ENCODE measurements at regions not wholly inside any gene's neighbourhood (a gene's known extent, or its start where the extent isn't known, plus 50 kb on each side); places are given as distances from the start of the nearest gene placed in this dataset.

DNA sequence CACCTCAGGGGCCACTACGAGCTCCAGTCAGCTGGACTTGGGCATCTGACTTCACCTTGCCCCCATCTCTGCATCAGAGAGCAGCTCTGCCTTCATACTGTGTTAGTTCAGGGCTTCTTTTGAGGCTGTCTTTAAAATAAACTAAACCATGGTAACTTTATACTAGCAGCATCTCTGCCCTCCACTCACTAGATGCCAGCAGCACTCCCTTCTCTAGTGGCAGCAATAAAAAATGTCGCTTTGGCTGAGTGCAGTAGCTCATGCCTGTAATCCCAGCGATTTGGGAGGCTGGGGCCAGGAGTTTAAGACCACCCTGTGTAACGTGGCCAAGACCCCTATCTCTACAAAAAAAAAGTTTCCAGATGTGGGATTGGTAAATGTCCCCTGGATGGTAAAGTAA is 584.4 kb downstream of the INHBA start:
- Histone ChIP-seq H3K27me3 (ENCODE audit: control insufficient read depth in 3 of 3, insufficient read depth in 3 of 3, low read length in 3 of 3) (no peaks in the 10 kb centered on the region), H3K36me3 (ENCODE audit: control insufficient read depth in 3 of 3, insufficient read depth in 2 of 3, low read depth in 1 of 3, low read length in 3 of 3) (no peaks in the 10 kb centered on the region), H3K27ac (ENCODE audit: low read depth in 1 of 3, low read length in 2 of 3) (no peak overlapping the region), H3K4me3 (ENCODE audit: low read depth in 1 of 3, low read length in 3 of 3) (no peak overlapping the region), H3K9me3 (ENCODE audit: control insufficient read depth in 2 of 2, insufficient read depth in 1 of 2, low read depth in 1 of 2, low read length in 1 of 2) (no peaks in the 10 kb centered on the region), H3K4me1 (ENCODE audit: control insufficient read depth in 3 of 3, insufficient read depth in 2 of 3, low read depth in 1 of 3, low read length in 2 of 3) (no peaks in the 10 kb centered on the region)
- WGBS, 3 donors, result 50 to 68% (median 56%) methylated on average over 4 of the region's 4 CpGs
- FAIRE-seq (no peak), DNase-seq (no peak)

DNA sequence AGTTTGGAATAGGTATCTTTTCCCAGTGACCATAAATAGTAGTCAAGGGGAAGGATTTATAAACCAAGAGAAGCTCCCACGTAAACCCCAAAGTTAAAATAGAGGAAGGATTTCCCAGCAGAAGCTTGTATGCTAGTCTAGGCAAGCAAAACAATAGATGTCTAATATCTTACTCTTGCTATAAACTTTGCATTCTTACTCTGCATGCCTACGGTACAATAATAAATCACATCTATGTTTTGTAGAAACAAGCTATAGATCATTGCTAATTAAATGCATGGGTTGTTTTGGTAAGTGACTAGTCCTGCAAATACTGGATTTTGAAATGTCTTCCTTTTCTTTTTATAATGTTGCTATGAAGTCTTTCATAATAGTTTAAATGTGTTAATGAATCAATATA is 585.5 kb downstream of the INHBA start:
- Histone ChIP-seq H3K4me1 (ENCODE audit: control insufficient read depth in 3 of 3, insufficient read depth in 2 of 3, low read depth in 1 of 3, low read length in 2 of 3) (no peaks in the 10 kb centered on the region), H3K4me3 (ENCODE audit: low read depth in 1 of 3, low read length in 3 of 3) (no peak overlapping the region), H3K27me3 (ENCODE audit: control insufficient read depth in 3 of 3, insufficient read depth in 3 of 3, low read length in 3 of 3) (no peaks in the 10 kb centered on the region), H3K9me3 (ENCODE audit: control insufficient read depth in 2 of 2, insufficient read depth in 1 of 2, low read depth in 1 of 2, low read length in 1 of 2) (no peaks in the 10 kb centered on the region), H3K36me3 (ENCODE audit: control insufficient read depth in 3 of 3, insufficient read depth in 2 of 3, low read depth in 1 of 3, low read length in 3 of 3) (no peaks in the 10 kb centered on the region), H3K27ac (ENCODE audit: low read depth in 1 of 3, low read length in 2 of 3) (no peak overlapping the region)
- no peak for FAIRE-seq
- WGBS, 3 donors, result 79 to 91% (median 87%) methylated on average over 2 of the region's 2 CpGs
- no peak for DNase-seq

DNA sequence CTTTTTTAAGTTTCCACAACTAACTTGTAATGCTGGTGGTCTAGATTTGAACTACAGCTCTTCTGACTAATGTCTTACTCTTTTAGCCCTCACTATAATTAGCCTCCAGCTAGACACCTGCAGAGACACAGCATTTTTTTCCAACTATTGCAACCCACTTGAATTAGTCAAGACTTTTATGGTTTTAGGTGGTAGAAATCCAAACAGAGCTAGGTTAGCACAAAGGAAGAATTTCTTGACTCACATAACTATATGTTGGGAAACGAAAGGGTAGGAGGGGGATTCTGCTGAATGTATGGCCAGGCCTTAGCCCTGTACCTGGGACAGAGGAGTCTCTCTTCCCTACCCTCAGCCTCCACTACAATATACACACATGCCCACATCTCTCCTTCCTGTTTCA is 586.1 kb downstream of the INHBA start:
- Histone ChIP-seq H3K9me3 (ENCODE audit: control insufficient read depth in 2 of 2, insufficient read depth in 1 of 2, low read depth in 1 of 2, low read length in 1 of 2) (no peaks in the 10 kb centered on the region), H3K36me3 (ENCODE audit: control insufficient read depth in 3 of 3, insufficient read depth in 2 of 3, low read depth in 1 of 3, low read length in 3 of 3) (no peaks in the 10 kb centered on the region), H3K4me1 (ENCODE audit: control insufficient read depth in 3 of 3, insufficient read depth in 2 of 3, low read depth in 1 of 3, low read length in 2 of 3) (no peaks in the 10 kb centered on the region), H3K27ac (ENCODE audit: low read depth in 1 of 3, low read length in 2 of 3) (no peak overlapping the region), H3K4me3 (ENCODE audit: low read depth in 1 of 3, low read length in 3 of 3) (no peak overlapping the region), H3K27me3 (ENCODE audit: control insufficient read depth in 3 of 3, insufficient read depth in 3 of 3, low read length in 3 of 3) (no peaks in the 10 kb centered on the region)
- FAIRE-seq (no peak), DNase-seq (no peak)
- 67 to 86% (median 80%) methylated on average over 1 of the region's 1 CpG for WGBS, 3 donors

DNA sequence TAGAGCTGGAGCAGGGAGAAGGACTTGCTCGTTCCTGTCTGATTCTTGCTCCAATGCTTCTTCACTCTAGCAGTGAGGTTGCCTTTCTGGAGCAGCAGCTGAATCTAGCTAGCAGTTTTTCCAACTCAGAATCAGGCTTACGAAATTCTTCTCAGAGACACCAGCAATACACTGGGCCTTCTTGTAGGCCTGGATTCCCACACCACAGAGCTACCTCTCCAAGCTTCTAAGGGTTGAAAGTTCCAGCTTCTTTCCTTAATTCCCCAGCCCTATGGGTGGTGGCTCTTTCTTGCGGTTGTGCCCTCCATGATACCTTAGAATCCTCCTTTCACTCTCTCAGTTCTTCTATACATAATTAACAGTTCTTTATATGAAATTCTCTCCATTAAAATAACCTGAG is 586.6 kb downstream of the INHBA start:
- Histone ChIP-seq H3K4me1 (ENCODE audit: control insufficient read depth in 3 of 3, insufficient read depth in 2 of 3, low read depth in 1 of 3, low read length in 2 of 3) (no peaks in the 10 kb centered on the region), H3K36me3 (ENCODE audit: control insufficient read depth in 3 of 3, insufficient read depth in 2 of 3, low read depth in 1 of 3, low read length in 3 of 3) (no peaks in the 10 kb centered on the region), H3K9me3 (ENCODE audit: control insufficient read depth in 2 of 2, insufficient read depth in 1 of 2, low read depth in 1 of 2, low read length in 1 of 2) (no peaks in the 10 kb centered on the region), H3K27ac (ENCODE audit: low read depth in 1 of 3, low read length in 2 of 3) (no peak overlapping the region), H3K27me3 (ENCODE audit: control insufficient read depth in 3 of 3, insufficient read depth in 3 of 3, low read length in 3 of 3) (no peaks in the 10 kb centered on the region), H3K4me3 (ENCODE audit: low read depth in 1 of 3, low read length in 3 of 3) (no peak overlapping the region)
- no peak for DNase-seq
- WGBS, 3 donors, result 76 to 84% (median 79%) methylated on average over 3 of the region's 3 CpGs
- FAIRE-seq, result no peak

DNA sequence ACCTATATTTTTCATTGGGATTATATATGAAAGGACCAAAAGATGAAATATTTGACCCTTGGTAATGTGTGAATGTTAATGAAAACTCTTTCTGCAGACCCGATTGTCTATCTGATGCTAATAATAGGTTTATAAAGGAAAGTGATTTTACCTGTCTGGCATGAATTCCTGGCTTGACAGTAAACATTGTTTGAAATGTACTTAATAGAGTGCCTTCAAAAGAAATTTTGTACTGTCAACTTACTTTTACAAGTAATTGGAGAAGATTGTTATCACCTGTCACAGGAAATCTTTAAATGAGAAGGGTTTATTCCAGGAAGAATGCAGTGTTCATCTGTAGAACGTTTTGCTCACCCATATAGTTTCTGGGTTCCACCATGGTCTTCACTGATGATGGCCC is 588.2 kb downstream of the INHBA start:
- H3K27ac ChIP-seq (ENCODE audit: low read depth in 1 of 3, low read length in 2 of 3), result no peak overlapping the region
- no peaks in the 10 kb centered on the region for H3K36me3 ChIP-seq (ENCODE audit: control insufficient read depth in 3 of 3, insufficient read depth in 2 of 3, low read depth in 1 of 3, low read length in 3 of 3)
- FAIRE-seq, result no peak
- DNase-seq, result no peak
- H3K9me3 ChIP-seq (ENCODE audit: control insufficient read depth in 2 of 2, insufficient read depth in 1 of 2, low read depth in 1 of 2, low read length in 1 of 2), result no peaks in the 10 kb centered on the region
- H3K4me3 ChIP-seq (ENCODE audit: low read depth in 1 of 3, low read length in 3 of 3), result no peak overlapping the region
- H3K27me3 ChIP-seq (ENCODE audit: control insufficient read depth in 3 of 3, insufficient read depth in 3 of 3, low read length in 3 of 3), result no peaks in the 10 kb centered on the region
- no peaks in the 10 kb centered on the region for H3K4me1 ChIP-seq (ENCODE audit: control insufficient read depth in 3 of 3, insufficient read depth in 2 of 3, low read depth in 1 of 3, low read length in 2 of 3)
- 54 to 72% (median 66%) methylated on average over 2 of the region's 2 CpGs for WGBS, 3 donors

DNA sequence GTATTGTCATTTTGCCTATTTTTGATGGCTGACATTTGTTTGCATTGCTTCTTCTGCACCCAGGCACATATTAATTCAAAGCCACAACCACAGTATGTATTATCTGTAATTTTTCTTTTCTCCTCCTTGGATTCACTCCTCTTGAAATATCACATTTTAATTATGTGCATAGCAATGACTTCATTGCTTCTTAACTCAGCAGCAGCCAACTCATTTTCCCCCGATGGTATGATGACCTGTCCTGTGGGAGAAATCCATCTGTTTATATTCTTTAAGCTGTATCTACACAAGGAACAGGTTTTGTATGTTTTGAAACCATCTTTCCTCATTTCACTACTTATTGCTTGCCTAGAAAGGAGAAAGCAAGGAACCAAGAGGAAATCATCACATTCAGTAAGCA is 588.8 kb downstream of the INHBA start:
- H3K36me3 ChIP-seq (ENCODE audit: control insufficient read depth in 3 of 3, insufficient read depth in 2 of 3, low read depth in 1 of 3, low read length in 3 of 3), result no peaks in the 10 kb centered on the region
- no peaks in the 10 kb centered on the region for H3K4me1 ChIP-seq (ENCODE audit: control insufficient read depth in 3 of 3, insufficient read depth in 2 of 3, low read depth in 1 of 3, low read length in 2 of 3)
- no peaks in the 10 kb centered on the region for H3K27me3 ChIP-seq (ENCODE audit: control insufficient read depth in 3 of 3, insufficient read depth in 3 of 3, low read length in 3 of 3)
- DNase-seq (no peak), FAIRE-seq (no peak)
- H3K27ac ChIP-seq (ENCODE audit: low read depth in 1 of 3, low read length in 2 of 3), result no peak overlapping the region
- H3K9me3 ChIP-seq (ENCODE audit: control insufficient read depth in 2 of 2, insufficient read depth in 1 of 2, low read depth in 1 of 2, low read length in 1 of 2), result no peaks in the 10 kb centered on the region
- WGBS, 3 donors, result 62 to 71% (median 71%) methylated on average over 1 of the region's 1 CpG
- H3K4me3 ChIP-seq (ENCODE audit: low read depth in 1 of 3, low read length in 3 of 3), result no peak overlapping the region

DNA sequence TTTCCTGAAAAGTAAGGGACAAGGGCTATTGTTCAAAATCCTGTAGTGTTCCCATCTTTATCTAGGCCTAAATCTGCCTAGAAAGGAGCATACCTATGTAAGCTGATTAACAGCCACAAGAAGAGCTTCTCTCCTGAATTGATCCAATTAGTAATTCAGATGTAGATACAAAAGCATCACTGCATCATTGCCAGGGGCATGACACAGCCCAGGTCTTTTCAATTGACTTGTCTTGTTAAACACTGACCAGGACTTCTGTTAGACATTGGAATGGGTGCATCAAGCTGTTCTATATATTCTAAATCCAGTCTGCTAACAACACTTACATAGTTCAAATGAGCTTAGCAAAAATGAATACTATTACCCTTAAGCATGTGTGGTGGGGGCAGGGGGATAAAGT is 589.2 kb downstream of the INHBA start:
- Histone ChIP-seq H3K36me3 (ENCODE audit: control insufficient read depth in 3 of 3, insufficient read depth in 2 of 3, low read depth in 1 of 3, low read length in 3 of 3) (no peaks in the 10 kb centered on the region), H3K27ac (ENCODE audit: low read depth in 1 of 3, low read length in 2 of 3) (no peak overlapping the region), H3K9me3 (ENCODE audit: control insufficient read depth in 2 of 2, insufficient read depth in 1 of 2, low read depth in 1 of 2, low read length in 1 of 2) (no peaks in the 10 kb centered on the region), H3K4me3 (ENCODE audit: low read depth in 1 of 3, low read length in 3 of 3) (no peak overlapping the region), H3K27me3 (ENCODE audit: control insufficient read depth in 3 of 3, insufficient read depth in 3 of 3, low read length in 3 of 3) (no peaks in the 10 kb centered on the region), H3K4me1 (ENCODE audit: control insufficient read depth in 3 of 3, insufficient read depth in 2 of 3, low read depth in 1 of 3, low read length in 2 of 3) (no peaks in the 10 kb centered on the region)
- no peak for FAIRE-seq
- no peak for DNase-seq

DNA sequence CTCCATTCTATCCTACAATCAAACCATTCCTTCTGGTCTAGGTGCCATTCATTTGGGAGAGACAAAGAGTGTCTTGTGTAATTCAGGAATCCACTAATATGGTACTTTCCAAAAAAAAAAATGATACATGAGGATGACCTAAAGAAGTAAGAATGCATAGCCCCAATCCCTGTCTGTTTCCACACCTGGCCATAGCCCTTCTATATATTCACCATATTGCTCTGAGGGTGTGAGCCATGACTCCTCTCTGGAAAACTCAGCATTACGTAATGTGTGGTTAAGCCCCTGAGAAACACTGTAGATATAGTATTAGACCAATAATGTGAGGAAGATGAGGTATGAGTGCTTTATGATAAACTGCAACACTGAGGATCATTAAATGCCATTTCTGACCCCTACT is 592.7 kb downstream of the INHBA start:
- no peaks in the 10 kb centered on the region for H3K27me3 ChIP-seq (ENCODE audit: control insufficient read depth in 3 of 3, insufficient read depth in 3 of 3, low read length in 3 of 3)
- DNase-seq, result no peak
- WGBS, 3 donors, result 92 to 100% (median 94%) methylated on average over 1 of the region's 1 CpG
- H3K4me1 ChIP-seq (ENCODE audit: control insufficient read depth in 3 of 3, insufficient read depth in 2 of 3, low read depth in 1 of 3, low read length in 2 of 3), result no peaks in the 10 kb centered on the region
- no peak for FAIRE-seq
- H3K4me3 ChIP-seq (ENCODE audit: low read depth in 1 of 3, low read length in 3 of 3), result no peak overlapping the region
- H3K36me3 ChIP-seq (ENCODE audit: control insufficient read depth in 3 of 3, insufficient read depth in 2 of 3, low read depth in 1 of 3, low read length in 3 of 3), result no peaks in the 10 kb centered on the region
- no peaks in the 10 kb centered on the region for H3K9me3 ChIP-seq (ENCODE audit: control insufficient read depth in 2 of 2, insufficient read depth in 1 of 2, low read depth in 1 of 2, low read length in 1 of 2)
- no peak overlapping the region for H3K27ac ChIP-seq (ENCODE audit: low read depth in 1 of 3, low read length in 2 of 3)

DNA sequence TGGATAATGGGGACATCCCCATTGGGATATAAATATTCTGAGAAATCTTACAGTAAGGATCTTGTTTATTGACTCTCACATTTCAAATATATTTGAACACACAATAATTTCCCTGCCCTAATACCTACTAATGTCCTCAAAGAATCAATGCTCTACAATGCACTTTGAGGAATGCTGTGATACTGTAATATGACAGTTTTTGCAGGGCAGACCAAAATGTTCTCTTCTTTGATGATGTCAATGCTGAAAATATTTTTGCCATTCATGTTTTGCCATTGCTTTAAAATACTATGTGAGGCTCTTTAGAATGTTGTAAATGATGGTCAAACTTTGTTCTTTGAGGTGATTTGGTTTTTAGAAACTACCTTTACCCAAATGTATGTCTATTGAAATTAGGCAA is 594.1 kb downstream of the INHBA start:
- Histone ChIP-seq H3K9me3 (ENCODE audit: control insufficient read depth in 2 of 2, insufficient read depth in 1 of 2, low read depth in 1 of 2, low read length in 1 of 2) (no peaks in the 10 kb centered on the region), H3K4me1 (ENCODE audit: control insufficient read depth in 3 of 3, insufficient read depth in 2 of 3, low read depth in 1 of 3, low read length in 2 of 3) (no peaks in the 10 kb centered on the region)
- no peak for FAIRE-seq

More for the DNA sequence above, 594.1 kb downstream of the INHBA start:
- H3K36me3 ChIP-seq (ENCODE audit: control insufficient read depth in 3 of 3, insufficient read depth in 2 of 3, low read depth in 1 of 3, low read length in 3 of 3), result no peaks in the 10 kb centered on the region
- DNase-seq, result no peak
- no peaks in the 10 kb centered on the region for H3K27me3 ChIP-seq (ENCODE audit: control insufficient read depth in 3 of 3, insufficient read depth in 3 of 3, low read length in 3 of 3)
- no peak overlapping the region for H3K4me3 ChIP-seq (ENCODE audit: low read depth in 1 of 3, low read length in 3 of 3)
- H3K27ac ChIP-seq (ENCODE audit: low read depth in 1 of 3, low read length in 2 of 3), result no peak overlapping the region
